ENCODE measurements at regions not wholly inside any gene's neighbourhood (a gene's known extent, or its start where the extent isn't known, plus 50 kb on each side); places are given as distances from the start of the nearest gene placed in this dataset.

- intact Hi-C loops (cut with DNase I; ENCODE audit: low total_unique reads) = no loop called here
- Histone ChIP-seq H3K36me3 (ENCODE audit: low read depth, missing control alignments) (no peaks in the 10 kb centered on the region), H3K27me3 (no peaks in the 10 kb centered on the region), H3K9me3 (no peaks in the 10 kb centered on the region), H3K4me1 (no peaks in the 10 kb centered on the region), H3K4me3 (no peak overlapping the region), H3K27ac (no peak overlapping the region)
- no peak for TF ChIP-seq CTCF (IDR thresholded peaks at IDR 0.05)
- DNase-seq = no peak
These were observed 73.6 kb upstream of the UGP2 start for GRCh38 chr2:63768051-63768450.

DNA sequence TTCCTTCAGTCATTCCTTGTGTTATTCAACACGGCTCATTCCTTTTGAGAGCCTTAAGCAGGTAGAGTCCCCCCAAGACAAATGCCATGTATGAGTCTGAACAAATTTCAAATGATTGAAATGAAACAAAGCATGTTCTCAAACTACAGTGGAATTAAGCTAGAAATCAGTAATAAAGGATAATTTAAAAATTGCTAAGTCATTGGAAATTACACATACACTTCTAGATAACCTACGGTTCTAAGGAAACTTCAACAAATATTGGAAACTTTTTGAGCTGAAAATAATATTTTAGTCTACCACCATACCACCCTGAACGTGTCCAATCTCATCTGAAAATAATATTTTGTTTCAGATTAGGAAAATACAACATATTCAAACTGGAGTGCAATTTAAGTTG is 71.8 kb upstream of the UGP2 start:
- Histone ChIP-seq H3K9me3 (no peaks in the 10 kb centered on the region), H3K4me1 (no peaks in the 10 kb centered on the region)

DNA sequence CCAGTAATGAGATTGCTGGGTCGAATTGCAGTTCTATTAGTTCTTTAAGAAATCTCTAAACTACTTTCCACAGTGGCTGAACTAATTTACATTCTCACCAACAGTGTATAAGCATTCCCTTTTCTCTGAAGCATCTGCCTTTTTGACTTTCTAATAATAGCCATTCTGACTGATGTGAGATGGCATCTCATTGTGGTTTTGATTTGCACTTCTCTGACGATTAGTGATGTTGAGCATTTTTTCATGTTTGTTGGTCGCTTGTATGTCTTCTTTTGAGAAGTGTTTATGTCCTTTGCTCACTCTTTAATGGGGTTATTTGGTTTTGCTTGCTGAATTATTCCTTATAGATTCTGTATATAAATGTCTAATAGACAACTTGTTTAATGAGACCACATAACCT is 69.6 kb upstream of the UGP2 start:
- Histone ChIP-seq H3K27ac (no peak overlapping the region), H3K4me3 (no peak overlapping the region), H3K9me3 (no peaks in the 10 kb centered on the region), H3K36me3 (ENCODE audit: low read depth, missing control alignments) (no peaks in the 10 kb centered on the region), H3K27me3 (no peaks in the 10 kb centered on the region), H3K4me1 (no peaks in the 10 kb centered on the region)
- DNase-seq = no peak
- intact Hi-C loops (cut with DNase I; ENCODE audit: low total_unique reads) = no loop called here
- TF ChIP-seq CTCF (IDR thresholded peaks at IDR 0.05) (no peak), POLR2A (IDR thresholded peaks at IDR 0.05) (no peak)
- 90 to 91% methylated on average over 3 of the region's 3 CpGs for WGBS, 2 donors

More for the DNA sequence above, 71.8 kb upstream of the UGP2 start:
- H3K4me3 ChIP-seq = no peak overlapping the region
- no peak overlapping the region for H3K27ac ChIP-seq
- DNase-seq = no peak
- WGBS, 2 donors = 72 to 78% methylated on average over 3 of the region's 3 CpGs
- H3K27me3 ChIP-seq = no peaks in the 10 kb centered on the region
- no peaks in the 10 kb centered on the region for H3K36me3 ChIP-seq (ENCODE audit: low read depth, missing control alignments)
- TF ChIP-seq CTCF (IDR thresholded peaks at IDR 0.05) (no peak), POLR2A (IDR thresholded peaks at IDR 0.05) (no peak)
- intact Hi-C loops (cut with DNase I; ENCODE audit: low total_unique reads) = no loop called here

- no peaks in the 10 kb centered on the region for H3K36me3 ChIP-seq (ENCODE audit: low read depth, missing control alignments)
- H3K27me3 ChIP-seq = no peaks in the 10 kb centered on the region
- TF ChIP-seq POLR2A (IDR thresholded peaks at IDR 0.05) (no peak), CTCF (IDR thresholded peaks at IDR 0.05) (no peak)
- no peaks in the 10 kb centered on the region for H3K4me1 ChIP-seq
- H3K9me3 ChIP-seq = no peaks in the 10 kb centered on the region
- H3K4me3 ChIP-seq = no peak overlapping the region
- WGBS, 2 donors = 96 to 100% methylated on average over 1 of the region's 1 CpG
- H3K27ac ChIP-seq = no peak overlapping the region
- intact Hi-C loops (cut with DNase I; ENCODE audit: low total_unique reads) = no loop called here
- DNase-seq = no peak
These were observed 66.5 kb upstream of the UGP2 start for GRCh38 chr2:63775191-63775590.

DNA sequence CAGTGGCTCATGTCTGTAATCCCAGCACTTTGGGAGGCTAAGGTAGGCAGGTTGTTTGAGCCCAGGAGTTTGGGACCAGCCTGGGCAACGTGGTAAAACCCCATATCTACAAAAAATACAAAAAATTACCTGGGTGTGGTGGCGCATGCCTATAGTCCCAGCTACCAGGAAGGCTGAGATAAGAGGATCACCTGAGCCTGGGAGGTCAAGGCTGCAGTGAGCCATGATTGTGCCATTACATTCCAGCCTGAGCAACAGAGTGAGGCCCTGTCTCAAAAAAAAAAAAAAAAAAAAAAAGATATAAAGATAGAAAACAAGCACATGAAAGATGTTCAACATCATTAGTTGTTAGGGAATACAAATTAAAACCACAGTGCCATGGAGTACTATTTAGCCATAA is 65.3 kb upstream of the UGP2 start:
- no peak for TF ChIP-seq POLR2A (IDR thresholded peaks at IDR 0.05)
- TF ChIP-seq CTCF (IDR thresholded peaks at IDR 0.05) = no peak
- no peak overlapping the region for H3K27ac ChIP-seq
- H3K9me3 ChIP-seq = no peaks in the 10 kb centered on the region
- intact Hi-C loops (cut with DNase I; ENCODE audit: low total_unique reads) = no loop called here
- H3K4me1 ChIP-seq = no peaks in the 10 kb centered on the region
- no peaks in the 10 kb centered on the region for H3K27me3 ChIP-seq
- H3K4me3 ChIP-seq = no peak overlapping the region
- 91 to 100% methylated on average over 2 of the region's 2 CpGs for WGBS, 2 donors
- no peaks in the 10 kb centered on the region for H3K36me3 ChIP-seq (ENCODE audit: low read depth, missing control alignments)
- no peak for DNase-seq
